ENCODE measurements at regions not wholly inside any gene's neighbourhood (a gene's known extent, or its start where the extent isn't known, plus 50 kb on each side); places are given as distances from the start of the nearest gene placed in this dataset.

DNA sequence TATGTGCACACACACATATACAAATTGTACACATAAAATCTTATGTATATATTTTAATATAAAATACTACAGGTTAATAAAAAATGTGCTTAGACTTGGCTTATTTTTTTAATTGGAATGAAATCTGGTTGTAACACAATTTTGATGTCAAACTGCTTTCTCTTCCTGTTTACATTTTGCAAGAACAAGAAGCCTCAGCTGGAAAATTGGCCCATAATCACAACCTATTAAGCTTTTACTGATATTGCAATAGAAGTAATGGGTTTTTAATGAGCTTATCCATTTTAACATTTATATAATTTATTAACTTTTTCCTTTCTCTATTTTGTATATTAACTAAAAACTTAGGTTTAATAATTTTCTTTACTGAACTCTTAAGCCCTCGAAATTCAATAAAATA, 165.9 kb downstream of the PCDH10 start:
- no peak for TF ChIP-seq POLR2A (IDR thresholded peaks at IDR 0.05)
- TF ChIP-seq, protein P1, sequence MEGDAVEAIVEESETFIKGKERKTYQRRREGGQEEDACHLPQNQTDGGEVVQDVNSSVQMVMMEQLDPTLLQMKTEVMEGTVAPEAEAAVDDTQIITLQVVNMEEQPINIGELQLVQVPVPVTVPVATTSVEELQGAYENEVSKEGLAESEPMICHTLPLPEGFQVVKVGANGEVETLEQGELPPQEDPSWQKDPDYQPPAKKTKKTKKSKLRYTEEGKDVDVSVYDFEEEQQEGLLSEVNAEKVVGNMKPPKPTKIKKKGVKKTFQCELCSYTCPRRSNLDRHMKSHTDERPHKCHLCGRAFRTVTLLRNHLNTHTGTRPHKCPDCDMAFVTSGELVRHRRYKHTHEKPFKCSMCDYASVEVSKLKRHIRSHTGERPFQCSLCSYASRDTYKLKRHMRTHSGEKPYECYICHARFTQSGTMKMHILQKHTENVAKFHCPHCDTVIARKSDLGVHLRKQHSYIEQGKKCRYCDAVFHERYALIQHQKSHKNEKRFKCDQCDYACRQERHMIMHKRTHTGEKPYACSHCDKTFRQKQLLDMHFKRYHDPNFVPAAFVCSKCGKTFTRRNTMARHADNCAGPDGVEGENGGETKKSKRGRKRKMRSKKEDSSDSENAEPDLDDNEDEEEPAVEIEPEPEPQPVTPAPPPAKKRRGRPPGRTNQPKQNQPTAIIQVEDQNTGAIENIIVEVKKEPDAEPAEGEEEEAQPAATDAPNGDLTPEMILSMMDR (IDR thresholded peaks at IDR 0.05) = no peak

All from adrenal gland (tissue), 5 donors.